ENCODE measurements at regions not wholly inside any gene's neighbourhood (a gene's known extent, or its start where the extent isn't known, plus 50 kb on each side); places are given as distances from the start of the nearest gene placed in this dataset.

DNA sequence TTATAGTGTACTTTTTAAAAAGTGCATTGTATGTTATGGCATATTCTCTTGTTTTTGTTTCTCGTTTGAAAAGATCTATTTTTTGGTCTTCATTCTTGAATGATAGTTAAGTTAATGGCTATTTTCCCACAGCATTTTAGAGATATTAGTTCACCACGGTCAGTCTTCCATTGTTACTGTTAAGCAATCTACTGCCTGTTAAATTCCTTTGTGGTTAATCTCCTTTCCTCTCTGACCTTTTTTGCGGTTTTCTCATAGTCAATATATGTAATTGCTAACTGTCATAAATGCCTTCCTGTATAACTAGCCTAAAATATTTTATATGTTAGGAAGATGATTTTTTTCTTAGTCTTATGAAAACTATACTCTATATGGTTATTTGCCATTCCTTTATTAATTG lies 250.8 kb upstream of the FBXL7 start:
- Histone ChIP-seq H3K36me3 (no peaks in the 10 kb centered on the region), H3K4me1 (no peaks in the 10 kb centered on the region), H3K27ac (replicated peaks) (no peak overlapping the region), H3K4me3 (no peak overlapping the region), H3K27me3 (ENCODE audit: low read depth) (no peaks in the 10 kb centered on the region), H3K9me3 (replicated peaks) (peaks cover 28% of the 10 kb centered on the region)
- TF ChIP-seq, protein P1, sequence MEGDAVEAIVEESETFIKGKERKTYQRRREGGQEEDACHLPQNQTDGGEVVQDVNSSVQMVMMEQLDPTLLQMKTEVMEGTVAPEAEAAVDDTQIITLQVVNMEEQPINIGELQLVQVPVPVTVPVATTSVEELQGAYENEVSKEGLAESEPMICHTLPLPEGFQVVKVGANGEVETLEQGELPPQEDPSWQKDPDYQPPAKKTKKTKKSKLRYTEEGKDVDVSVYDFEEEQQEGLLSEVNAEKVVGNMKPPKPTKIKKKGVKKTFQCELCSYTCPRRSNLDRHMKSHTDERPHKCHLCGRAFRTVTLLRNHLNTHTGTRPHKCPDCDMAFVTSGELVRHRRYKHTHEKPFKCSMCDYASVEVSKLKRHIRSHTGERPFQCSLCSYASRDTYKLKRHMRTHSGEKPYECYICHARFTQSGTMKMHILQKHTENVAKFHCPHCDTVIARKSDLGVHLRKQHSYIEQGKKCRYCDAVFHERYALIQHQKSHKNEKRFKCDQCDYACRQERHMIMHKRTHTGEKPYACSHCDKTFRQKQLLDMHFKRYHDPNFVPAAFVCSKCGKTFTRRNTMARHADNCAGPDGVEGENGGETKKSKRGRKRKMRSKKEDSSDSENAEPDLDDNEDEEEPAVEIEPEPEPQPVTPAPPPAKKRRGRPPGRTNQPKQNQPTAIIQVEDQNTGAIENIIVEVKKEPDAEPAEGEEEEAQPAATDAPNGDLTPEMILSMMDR (IDR thresholded peaks at IDR 0.05; ENCODE audit: borderline replicate concordance) = no peak
- intact Hi-C loops (cut with micrococcal nuclease) = no loop called here
- DNase-seq = no peak

DNA sequence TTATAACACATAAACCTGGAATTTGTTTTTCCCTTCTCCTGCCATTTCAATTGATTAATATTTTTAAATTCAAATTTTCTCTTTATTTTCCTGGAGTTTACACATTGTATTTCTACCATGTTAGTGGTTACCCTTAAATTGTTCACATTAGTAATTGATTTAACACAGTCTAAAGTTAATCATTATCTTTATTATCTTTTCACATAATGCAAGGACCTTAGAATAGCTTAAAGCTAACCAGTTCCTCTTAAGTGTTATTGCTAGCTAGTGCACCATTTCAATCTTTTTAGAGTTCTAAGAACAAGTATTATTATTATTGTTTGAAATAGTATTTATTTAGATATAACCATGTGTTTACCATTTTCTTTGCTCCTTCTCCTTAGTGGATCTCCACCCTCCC lies 251.2 kb upstream of the FBXL7 start:
- no peak overlapping the region for H3K4me3 ChIP-seq
- intact Hi-C loops (cut with micrococcal nuclease) = no loop called here
- H3K27ac ChIP-seq (replicated peaks) = no peak overlapping the region
- peaks cover 31% of the 10 kb centered on the region for H3K9me3 ChIP-seq (replicated peaks)
- H3K27me3 ChIP-seq (ENCODE audit: low read depth) = no peaks in the 10 kb centered on the region
- DNase-seq = no peak
- no peaks in the 10 kb centered on the region for H3K36me3 ChIP-seq
- TF ChIP-seq, protein P1 (IDR thresholded peaks at IDR 0.05; ENCODE audit: borderline replicate concordance) = no peak
- no peaks in the 10 kb centered on the region for H3K4me1 ChIP-seq

DNA sequence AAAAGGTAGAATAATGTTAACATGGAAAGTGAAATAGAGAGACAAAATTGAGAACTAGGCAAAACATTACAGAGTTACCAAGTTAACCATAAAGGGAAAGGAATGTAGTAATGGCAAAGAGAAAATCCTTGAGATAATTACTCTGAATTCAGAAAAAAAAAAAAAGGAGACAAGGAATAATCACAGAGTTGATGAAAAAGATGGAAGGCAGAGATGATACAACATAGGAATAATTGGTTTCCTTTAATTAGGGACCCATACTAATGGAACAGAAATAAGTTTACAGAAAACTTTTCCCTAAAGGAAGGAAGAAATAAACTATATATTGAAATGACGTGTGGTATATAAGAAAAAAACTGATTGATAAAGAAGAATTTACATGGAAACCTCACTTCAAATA lies 254.1 kb upstream of the FBXL7 start:
- Histone ChIP-seq H3K4me1 (no peaks in the 10 kb centered on the region), H3K27ac (replicated peaks) (no peak overlapping the region), H3K36me3 (no peaks in the 10 kb centered on the region), H3K4me3 (no peak overlapping the region), H3K27me3 (ENCODE audit: low read depth) (no peaks in the 10 kb centered on the region), H3K9me3 (replicated peaks) (peaks cover 31% of the 10 kb centered on the region)
- intact Hi-C loops (cut with micrococcal nuclease) = no loop called here
- no peak for DNase-seq
- TF ChIP-seq, protein P1 (IDR thresholded peaks at IDR 0.05; ENCODE audit: borderline replicate concordance) = no peak

DNA sequence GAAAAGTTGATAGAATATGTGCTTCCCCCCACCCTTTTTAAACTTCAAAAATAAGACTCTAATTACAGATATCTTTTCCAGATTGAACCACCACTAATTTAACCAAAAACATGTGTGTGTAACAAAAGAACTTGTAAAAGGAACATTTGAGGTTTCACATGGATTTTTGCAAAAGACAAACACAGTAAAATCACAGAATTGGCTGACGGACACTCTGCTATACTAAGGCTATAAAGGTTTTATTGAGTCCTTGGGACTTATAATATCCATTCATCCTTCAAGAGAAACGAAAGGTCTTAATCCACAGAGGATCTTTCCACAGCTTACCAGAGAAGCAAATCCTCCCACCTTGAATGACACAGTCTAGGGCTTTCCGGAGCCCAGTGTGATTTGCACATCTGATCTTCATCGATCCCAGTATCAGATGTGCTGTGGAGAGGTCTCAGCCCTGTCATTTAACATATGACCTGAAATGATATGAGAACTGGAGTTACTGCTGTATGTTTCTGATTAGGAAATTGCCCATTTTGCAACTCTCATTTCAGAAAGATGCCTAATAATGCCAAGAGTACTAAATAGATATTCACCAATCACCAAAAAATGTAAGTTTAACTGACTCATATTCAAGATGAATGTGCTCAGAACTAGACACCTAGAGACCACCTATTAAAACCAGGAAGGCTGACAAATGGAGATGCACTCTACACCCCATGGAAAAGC lies 256.5 kb upstream of the FBXL7 start:
- intact Hi-C loops (cut with micrococcal nuclease) = no loop called here
- H3K27ac ChIP-seq (replicated peaks) = no peak overlapping the region
- peaks cover 31% of the 10 kb centered on the region for H3K9me3 ChIP-seq (replicated peaks)
- TF ChIP-seq, protein P1 (IDR thresholded peaks at IDR 0.05; ENCODE audit: borderline replicate concordance) = no peak
- DNase-seq = no peak
- H3K4me3 ChIP-seq = no peak overlapping the region
- H3K36me3 ChIP-seq = no peaks in the 10 kb centered on the region
- H3K4me1 ChIP-seq = no peaks in the 10 kb centered on the region
- H3K27me3 ChIP-seq (ENCODE audit: low read depth) = no peaks in the 10 kb centered on the region

DNA sequence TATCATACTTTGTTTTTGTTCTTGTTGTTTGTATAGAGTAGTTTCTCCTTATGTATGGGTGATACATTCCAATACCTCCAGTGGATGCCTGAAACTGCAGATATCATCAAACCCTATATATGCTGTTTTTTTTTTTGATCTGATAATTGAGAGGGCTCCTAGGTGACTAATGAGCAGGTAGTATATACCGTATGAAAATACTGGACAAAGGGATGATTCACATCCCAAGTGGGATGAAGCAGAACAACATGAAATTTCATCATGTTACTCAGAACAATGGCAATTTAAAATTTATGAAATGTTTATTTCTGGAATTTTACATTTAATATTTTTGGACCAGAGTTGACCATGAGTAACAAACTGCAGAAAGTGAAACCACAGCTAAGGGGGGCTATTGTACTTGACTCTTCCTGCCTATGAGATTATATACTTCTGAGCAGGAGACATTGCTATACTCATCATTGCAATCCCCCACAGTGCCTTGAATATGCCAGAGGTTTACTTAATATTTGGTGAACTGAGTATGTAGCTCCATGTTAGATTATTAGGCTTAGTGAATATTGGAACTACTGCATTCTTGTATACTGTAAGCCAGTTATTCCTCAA lies 258.7 kb upstream of the FBXL7 start:
- peaks cover 24% of the 10 kb centered on the region for H3K9me3 ChIP-seq (replicated peaks)
- no peak for DNase-seq
- H3K36me3 ChIP-seq = no peaks in the 10 kb centered on the region
- intact Hi-C loops (cut with micrococcal nuclease) = no loop called here
- H3K27ac ChIP-seq (replicated peaks) = no peak overlapping the region
- no peaks in the 10 kb centered on the region for H3K4me1 ChIP-seq
- no peak overlapping the region for H3K4me3 ChIP-seq
- TF ChIP-seq, protein P1 (IDR thresholded peaks at IDR 0.05; ENCODE audit: borderline replicate concordance) = no peak
- no peaks in the 10 kb centered on the region for H3K27me3 ChIP-seq (ENCODE audit: low read depth)
